NCI-H2081 (cell line): ENCODE measurements at regions not wholly inside any gene's neighbourhood (a gene's known extent, or its start where the extent isn't known, plus 50 kb on each side); places are given as distances from the start of the nearest gene placed in this dataset.
A peak's percentile ranks its signal among the peaks of the same experiment; 100 is the strongest.
"Not testable (repeated sequence)": the region's sequence is repeated elsewhere in the genome, so short reads cannot be mapped to it uniquely, and the experiment has no call there.

ENCODE experiments used
- DNase-seq, 2 experiments: peaks; one replicate each; lab custom pipeline; 2025; lab: John Stamatoyannopoulos, UW

- DNase-seq = no peak
These were observed 1588.5 kb upstream of the PIK3C3 start for GRCh38 chr18:40366521-40366920.

GRCh38 chr18:40365526-40365925 lies 1589.5 kb upstream of the PIK3C3 start:
- no peak for DNase-seq

DNA sequence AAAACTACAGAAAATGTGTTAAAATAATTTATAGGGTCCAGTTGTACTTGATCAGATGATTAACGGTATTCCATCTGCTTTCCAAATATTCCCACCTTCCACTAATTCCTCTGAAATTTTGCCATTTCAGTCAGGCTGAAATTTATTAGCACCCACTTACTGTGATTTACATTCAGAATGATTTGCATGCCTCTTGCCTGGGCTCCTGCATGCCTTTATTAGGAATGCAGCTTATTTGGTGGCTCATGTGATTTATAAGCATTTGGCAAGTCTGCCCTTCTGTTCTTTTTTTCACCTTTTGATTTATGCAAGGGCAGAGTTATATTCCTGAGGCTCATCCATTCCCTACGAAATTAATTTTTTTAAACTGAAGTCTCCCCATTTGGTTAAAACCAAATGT lies 1594.5 kb upstream of the PIK3C3 start:
- DNase-seq = no peak

GRCh38 chr18:40357536-40357935 lies 1597.5 kb upstream of the PIK3C3 start:
- no peak for DNase-seq

GRCh38 chr18:40356168-40356567 lies 1598.9 kb upstream of the PIK3C3 start:
- no peak for DNase-seq

DNA sequence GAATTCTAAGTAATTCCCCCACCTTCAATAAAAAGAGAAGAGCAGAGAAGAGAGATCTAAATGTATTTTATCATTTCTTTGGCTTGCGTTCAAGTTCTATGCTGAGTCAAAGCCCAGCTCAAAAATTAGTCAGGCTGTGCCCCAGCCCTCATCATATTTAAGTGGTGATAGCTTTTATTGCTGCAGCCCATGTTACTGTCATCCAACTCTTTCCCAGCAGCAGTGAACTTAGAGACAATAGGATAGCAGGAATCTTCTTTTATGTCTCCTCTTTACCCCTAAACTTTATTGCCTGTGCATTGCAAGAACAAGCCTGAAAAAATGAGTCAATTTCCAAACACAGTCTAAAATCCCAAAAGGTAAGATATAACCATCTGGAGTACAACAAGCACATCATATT lies 1599.3 kb upstream of the PIK3C3 start:
- no peak for DNase-seq

DNA sequence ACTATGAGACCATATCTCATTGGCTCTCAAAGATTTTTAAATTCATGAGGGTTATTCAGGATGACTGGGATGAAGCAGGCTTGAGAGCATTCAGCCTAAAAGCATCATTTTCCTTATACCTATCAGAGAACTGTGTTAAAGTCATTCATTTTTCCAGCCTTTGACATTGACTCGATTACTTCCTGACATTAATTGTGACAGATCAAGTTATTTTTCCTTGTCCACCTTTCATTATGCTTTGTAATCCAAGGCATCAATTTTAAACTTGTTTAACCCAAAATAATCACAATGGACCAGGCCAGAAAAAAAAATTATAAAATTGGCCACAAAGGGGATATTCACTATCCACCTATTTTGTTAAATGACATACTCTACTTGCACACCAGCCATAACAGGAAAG lies 1606.8 kb upstream of the PIK3C3 start:
- no peak for DNase-seq

- DNase-seq = no peak
These were observed 1607.8 kb upstream of the PIK3C3 start for GRCh38 chr18:40347261-40347660.

- no peak for DNase-seq
These were observed 1608.9 kb upstream of the PIK3C3 start for GRCh38 chr18:40346146-40346545.

DNA sequence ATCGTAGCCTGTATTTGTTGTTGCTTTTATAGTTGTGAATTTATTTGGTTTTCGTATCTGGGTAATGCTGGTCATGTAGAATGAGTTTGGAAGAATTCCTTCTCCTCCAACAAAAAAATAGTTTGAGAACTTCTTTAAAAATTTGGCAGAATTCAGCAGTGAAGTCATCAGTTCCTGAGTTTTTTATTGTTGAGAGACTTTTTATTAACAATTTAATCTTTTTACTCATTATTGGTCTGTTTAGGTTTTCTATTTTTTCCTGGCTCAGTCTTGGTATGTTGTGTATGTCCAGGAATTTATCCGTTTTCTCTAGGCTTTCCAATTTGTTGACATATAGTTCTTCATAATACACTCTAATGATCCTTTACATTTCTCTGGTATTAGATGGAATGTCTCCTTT lies 1613.3 kb upstream of the PIK3C3 start:
- no peak for DNase-seq

DNA sequence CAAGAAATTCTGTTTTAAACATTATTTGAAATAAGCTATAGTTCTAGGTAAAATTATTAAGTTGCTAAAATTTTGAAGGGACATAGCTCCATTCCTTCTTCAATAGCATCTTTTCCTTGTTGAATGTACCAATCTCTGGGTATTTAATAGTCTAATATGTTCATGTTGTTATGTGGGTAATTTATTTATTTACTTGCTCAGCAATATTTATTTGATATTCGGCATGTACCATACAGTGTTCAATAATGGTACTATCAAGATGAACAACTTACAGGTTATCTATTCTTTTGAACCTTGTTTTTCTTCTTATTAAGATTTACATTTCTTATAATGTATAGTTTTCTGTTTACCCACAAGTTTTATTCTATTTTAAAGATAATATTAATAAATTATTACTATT lies 1616.8 kb upstream of the PIK3C3 start:
- DNase-seq = no peak

- peak in 1 of 2 experiments; percentile 2 for DNase-seq
These were observed 1628.0 kb upstream of the PIK3C3 start for GRCh38 chr18:40326985-40327384.

GRCh38 chr18:40325988-40326387 lies 1629.0 kb upstream of the PIK3C3 start:
- no peak for DNase-seq

DNA sequence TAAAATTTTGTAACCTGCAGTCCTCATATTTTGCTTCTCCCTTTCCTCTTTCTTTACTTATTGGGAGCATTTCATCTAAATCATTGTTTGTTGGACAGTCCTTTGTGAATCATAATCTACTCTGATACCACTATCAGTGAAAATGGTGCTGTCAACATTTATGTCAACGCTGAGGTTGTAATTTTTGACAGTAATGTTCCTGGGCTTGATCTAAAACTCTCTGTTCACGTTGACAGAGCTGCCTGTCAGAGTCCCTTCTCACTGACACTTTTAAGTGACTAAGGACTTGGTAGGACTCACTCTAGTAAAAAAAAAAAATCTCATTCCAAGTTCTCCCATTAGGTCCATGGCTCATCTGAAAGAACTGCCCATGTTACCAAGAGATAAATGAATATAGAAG lies 1640.8 kb upstream of the PIK3C3 start:
- no peak for DNase-seq

GRCh38 chr18:40313030-40313642 lies 1641.9 kb upstream of the PIK3C3 start:
- DNase-seq = no peak

- DNase-seq = no peak
These were observed 1647.4 kb upstream of the PIK3C3 start for GRCh38 chr18:40307627-40308026.

- no peak for DNase-seq
These were observed 1658.2 kb upstream of the PIK3C3 start for GRCh38 chr18:40296717-40297413.

DNA sequence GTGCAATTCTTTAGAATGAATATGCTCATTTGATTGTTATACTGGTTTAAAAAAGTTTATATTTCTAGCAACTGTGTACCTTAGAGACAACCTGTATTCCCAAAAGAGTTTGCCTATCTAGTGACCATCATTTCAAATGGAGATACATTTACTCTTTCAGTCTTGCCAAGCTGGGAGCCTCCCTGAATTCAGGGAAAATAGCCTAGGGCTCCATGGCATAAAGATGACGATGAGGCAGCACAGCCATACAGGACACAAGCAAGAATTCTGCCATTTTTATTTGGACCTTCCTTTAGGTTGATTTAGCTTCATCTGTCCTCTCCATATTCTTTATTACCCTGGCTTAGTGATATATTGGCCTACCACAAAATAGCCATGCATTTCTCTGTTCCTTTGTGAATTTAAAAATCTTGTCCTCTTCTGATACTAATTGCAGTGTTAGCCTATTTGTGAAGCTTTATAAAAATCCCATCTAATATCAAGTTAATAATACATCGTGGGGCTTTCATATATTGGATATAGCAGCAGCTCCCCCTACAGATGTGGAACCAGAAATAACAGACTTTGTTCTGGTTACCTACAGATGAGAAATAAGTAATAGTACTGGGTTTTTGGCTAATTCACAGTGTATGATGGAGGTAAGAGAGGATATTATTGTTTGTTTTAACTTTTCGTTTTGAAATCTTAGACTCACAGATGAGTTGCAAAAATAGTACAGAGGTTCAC lies 1661.9 kb upstream of the PIK3C3 start:
- peak; percentile 8 to 31 for DNase-seq

DNA sequence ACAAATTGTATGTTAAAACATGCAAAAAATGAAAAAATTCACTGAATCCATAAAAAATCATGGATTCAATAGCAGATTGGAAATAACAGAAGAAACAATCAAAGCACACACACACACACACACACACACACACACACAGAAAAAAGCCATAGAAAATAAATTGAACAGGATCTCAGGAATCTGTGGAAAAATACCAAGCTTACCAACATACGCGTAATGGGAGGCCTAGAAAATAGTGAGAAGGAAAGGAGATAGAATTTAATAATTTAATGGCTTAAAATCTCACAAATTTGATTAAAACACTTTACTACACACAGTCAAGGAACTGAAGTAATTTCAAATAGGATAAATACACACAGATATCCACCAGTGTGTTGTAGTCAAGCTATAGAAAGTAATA lies 1671.5 kb upstream of the PIK3C3 start:
- no peak for DNase-seq

- DNase-seq = not testable (repeated sequence)
These were observed 1673.7 kb upstream of the PIK3C3 start for GRCh38 chr18:40281356-40281755.

- DNase-seq = no peak
These were observed 1680.3 kb upstream of the PIK3C3 start for GRCh38 chr18:40274618-40275196.

GRCh38 chr18:40272630-40273231 lies 1682.3 kb upstream of the PIK3C3 start:
- peak in 1 of 2 experiments; percentile 10 for DNase-seq
